Esophagus muscularis mucosa (tissue), 4 donors: ENCODE measurements at regions not wholly inside any gene's neighbourhood (a gene's known extent, or its start where the extent isn't known, plus 50 kb on each side); places are given as distances from the start of the nearest gene placed in this dataset.

Source experiments
- CTCF ChIP-seq, 3 experiments: fragments of 200-600 bp in 2 of 3; fragments of 450-650 bp in 1 of 3; sonication (generic) in 2 of 3; IDR thresholded peaks; one replicate each; pipeline ENCODE4 v1.5.1; 2017 to 2019; ENCODE audit warnings: antibody characterized with exemption in 3 of 3, mild to moderate bottlenecking in 2 of 3, moderate library complexity in 1 of 3
- EP300 ChIP-seq: sonication (generic); formaldehyde crosslinking; IDR thresholded peaks from one replicate; pipeline ENCODE4 v1.6.1; 2017; ENCODE audit warnings: antibody characterized with exemption
- POLR2A ChIP-seq: fragments of 450-650 bp; IDR thresholded peaks from one replicate; pipeline ENCODE4 v1.6.1; 2017; ENCODE audit warnings: antibody characterized with exemption, moderate library complexity, mild to moderate bottlenecking, low read depth
- POLR2AphosphoS5 ChIP-seq, 2 donors: sonication (generic); formaldehyde crosslinking; IDR thresholded peaks; one replicate each; pipeline ENCODE4 v1.6.1; 2017; ENCODE audit warnings: antibody characterized with exemption in 2 of 2

GRCh38 chr1:112779665-112780526 lies 64.8 kb upstream of the PPM1J start:
- TF ChIP-seq POLR2AphosphoS5 (IDR thresholded peaks at IDR 0.05) = no peak
- no peak for TF ChIP-seq POLR2A
- no peak for TF ChIP-seq CTCF (IDR thresholded peaks at IDR 0.05)
- no peak for TF ChIP-seq EP300
